Left renal cortex interstitium (tissue), 4 donors: ENCODE measurements at regions not wholly inside any gene's neighbourhood (a gene's known extent, or its start where the extent isn't known, plus 50 kb on each side); places are given as distances from the start of the nearest gene placed in this dataset.

Experiments
- DNase-seq, 4 donors: peaks; one replicate each; pipeline ENCODE4 v3.0.0-alpha.2; 2013; ENCODE audit warnings: low read depth in 4 of 4, low spot score in 2 of 4, missing footprints in 1 of 4

- DNase-seq: no peak
These were observed 76.0 kb upstream of the WNT7B start for GRCh38 chr22:46052801-46053562.

DNA sequence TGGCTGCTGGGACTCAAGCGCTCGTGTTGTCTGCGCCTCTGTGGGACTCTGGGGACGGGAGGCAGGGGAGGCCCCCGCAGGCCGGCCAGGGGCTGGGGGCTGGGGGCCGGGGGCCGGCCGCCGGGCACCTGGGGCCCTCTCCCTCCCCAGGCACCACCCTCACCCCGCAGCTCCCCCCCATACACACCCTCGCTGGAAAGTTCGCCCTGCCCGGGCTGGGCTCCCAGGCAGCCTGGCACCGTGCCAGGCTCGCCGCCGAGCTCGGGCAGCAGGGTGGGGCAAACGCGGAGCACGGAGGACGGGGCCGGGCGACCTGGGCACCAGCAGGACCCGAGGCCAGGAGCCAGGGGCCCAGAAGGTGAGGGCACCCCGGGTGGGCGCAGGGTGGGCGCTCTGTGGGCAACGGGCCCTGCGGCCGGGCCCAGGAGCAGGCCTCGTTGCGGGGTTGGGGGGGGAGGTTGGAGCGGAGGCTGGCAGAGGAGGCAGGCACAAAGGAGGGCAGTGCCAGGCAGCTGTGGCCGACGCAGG, 76.7 kb upstream of the WNT7B start:
- DNase-seq: no peak

DNA sequence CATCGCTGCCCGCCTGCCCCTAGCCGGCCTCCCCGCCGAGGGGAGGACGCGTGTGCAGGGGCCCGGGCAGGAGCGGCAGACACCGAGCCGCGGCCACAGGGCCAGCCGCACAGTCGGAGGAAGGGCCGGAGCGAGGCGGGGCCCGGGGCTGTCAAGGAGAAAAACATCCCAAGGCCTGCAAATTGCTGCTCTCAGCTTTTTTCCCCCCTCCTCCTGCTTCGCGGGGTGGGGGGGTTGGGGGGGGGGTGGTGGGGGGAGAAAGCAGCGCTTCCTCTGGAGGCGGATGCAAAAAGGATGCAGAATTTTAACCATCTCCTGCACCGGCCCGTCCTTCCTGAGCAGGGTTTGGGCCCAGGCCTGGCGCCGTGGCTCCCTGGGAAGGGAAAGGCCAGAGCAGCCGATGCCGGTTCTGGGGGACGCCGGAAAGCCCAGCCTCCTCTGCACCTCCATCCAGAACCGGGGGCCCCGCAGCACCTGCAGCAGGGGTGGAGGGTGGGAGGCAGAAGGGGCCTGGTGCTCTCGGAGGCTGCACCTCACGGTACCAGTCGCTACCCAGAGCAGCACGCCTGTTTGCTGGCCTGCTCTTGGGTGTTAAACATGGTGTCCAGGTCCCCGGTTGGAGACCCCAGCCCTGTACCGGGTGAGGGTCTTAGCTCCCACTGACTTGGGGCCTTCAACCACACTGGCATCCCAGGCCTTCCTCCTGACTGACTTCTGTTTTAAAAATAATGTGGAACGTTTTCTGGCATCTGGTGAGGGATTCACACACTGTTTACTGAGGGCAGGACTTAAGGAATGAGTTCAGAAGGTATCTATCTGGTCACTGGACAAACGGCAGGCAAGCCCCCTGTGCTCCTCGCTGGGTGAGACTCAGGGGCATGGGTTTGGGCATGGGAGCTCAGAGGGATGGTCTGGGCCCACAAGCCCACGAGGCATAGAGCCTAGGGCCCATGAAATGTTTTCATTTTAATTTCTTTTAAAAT, 77.4 kb upstream of the WNT7B start:
- DNase-seq: no peak

- no peak for DNase-seq
These were observed 78.4 kb upstream of the WNT7B start for GRCh38 chr22:46055181-46055875.

DNA sequence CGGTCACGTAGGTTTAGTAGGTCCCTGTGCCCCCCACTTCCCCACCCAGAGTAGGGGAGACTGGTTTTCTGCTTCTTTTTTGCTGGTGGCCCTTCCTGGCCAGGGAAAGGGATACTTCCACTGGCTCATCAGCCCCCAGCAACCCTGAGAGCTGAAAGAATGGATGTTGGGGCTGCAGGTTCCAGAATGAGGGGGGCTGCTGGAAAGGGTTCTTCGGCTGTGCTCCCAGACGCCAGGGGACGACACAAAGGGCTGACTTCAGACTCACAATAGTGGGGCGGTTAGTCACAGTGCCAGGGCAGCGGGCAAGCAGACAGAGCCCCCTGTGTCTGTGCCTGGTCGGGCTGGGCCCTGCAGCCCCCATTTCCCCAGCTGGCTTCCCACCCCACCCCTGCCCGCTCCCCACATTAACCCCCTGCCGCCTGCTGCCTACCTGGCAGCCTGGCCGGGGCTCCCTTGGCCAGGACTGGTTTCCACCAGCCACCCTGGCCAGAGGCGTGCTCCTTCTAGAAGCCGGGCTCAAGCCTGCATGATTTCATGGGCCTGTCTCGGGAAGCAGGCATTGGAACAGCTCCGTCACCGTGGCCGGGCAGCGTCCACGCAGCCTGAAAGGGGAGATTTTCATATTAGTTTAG, 79.1 kb upstream of the WNT7B start:
- no peak for DNase-seq

DNA sequence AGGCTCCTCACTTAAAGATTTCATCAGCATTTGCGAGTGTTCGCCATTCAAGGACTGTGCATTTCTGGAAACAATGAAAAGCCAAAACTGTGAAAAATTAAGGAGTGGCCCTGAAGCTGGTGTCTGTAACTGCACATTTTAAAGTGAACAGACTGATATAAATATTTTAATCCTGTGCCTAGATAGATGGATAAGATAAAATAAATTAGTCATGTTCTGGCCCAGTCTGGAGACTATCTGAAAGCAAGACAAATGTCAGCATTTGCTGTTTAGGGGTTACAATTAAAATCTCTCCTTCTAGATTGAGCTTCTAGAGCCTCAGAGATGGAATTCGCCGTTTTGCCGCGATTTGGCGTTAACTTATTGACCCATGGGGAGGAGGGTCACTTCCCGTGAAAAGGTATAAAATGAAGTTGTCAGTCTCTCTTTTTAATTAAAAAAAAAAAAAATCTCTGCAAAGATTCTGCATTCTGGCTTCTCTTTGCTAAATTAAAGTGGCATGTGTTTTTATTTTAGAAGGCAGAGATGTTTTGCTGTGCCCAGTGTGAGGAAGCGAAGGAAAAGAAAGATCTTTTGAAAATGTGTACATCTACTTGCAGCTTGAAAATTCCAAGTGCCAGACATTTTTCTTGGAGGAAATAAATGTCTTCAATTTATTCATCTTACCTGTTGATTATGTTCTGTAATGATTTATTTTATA, 79.7 kb upstream of the WNT7B start:
- no peak for DNase-seq

GRCh38 chr22:46057246-46058090, 80.5 kb upstream of the WNT7B start:
- no peak for DNase-seq

DNA sequence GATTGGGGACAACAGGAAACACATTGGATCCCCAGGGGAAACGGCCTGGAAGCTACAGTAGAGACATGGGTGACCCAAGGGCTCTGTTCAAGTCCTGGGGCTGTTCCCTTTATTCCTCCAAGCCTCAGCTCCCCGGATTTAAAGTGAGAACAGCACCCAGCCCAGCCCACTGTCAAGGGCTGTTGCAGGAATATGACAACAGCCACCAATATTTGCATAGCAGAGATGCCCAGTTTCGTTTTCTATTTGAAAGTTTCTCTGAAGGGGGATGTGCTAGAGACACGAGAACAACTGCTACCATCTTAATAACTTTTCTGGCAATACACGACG, 81.1 kb upstream of the WNT7B start:
- DNase-seq: no peak

- DNase-seq: no peak
These were observed 81.9 kb upstream of the WNT7B start for GRCh38 chr22:46058591-46059519.

GRCh38 chr22:46060292-46061123, 83.5 kb upstream of the WNT7B start:
- no peak for DNase-seq

GRCh38 chr22:46061124-46061500, 84.2 kb upstream of the WNT7B start:
- no peak for DNase-seq

DNA sequence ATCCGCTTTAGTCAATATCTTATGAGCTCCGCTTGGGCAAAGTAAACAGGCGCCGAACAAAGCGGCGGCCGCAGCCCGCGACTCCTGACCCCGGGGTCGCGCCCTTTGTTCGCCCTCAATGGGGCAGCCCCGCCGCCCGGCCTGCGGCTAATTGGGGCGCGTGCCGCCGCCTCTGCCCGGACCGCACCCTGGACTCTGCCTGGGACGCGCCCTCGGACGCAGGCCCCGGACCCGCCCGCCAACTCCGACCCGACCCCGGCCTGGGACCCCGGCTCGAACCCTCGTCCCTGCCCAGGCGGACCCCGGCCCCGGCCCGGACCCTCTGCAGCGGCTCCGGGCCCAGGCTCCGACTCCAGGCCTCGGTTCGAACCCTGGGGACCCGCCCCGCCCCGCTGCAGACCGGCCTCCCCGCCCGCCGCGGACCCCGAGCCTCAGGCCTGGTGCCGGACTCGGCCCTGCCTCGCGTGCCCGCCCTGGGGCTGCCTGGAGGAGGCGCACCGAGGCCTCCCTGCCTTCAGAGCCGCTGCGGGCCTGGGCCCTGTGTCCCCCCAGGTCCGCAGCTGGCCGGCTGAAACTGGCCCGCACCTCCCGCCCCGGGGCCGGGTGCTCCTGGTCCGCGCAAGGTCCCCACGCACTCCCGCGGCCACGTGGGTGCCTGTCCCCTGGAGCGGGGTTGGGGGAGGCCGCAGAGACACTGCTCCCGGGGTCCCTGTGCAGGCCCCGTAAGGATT, 84.7 kb upstream of the WNT7B start:
- DNase-seq: no peak

- no peak for DNase-seq
These were observed 85.3 kb upstream of the WNT7B start for GRCh38 chr22:46062232-46062615.

GRCh38 chr22:46062971-46063631, 86.1 kb upstream of the WNT7B start:
- DNase-seq: no peak

GRCh38 chr22:46063846-46064227, 86.5 kb upstream of the PPARA start:
- DNase-seq: no peak
